ENCODE measurements at regions not wholly inside any gene's neighbourhood (a gene's known extent, or its start where the extent isn't known, plus 50 kb on each side); places are given as distances from the start of the nearest gene placed in this dataset.

DNA sequence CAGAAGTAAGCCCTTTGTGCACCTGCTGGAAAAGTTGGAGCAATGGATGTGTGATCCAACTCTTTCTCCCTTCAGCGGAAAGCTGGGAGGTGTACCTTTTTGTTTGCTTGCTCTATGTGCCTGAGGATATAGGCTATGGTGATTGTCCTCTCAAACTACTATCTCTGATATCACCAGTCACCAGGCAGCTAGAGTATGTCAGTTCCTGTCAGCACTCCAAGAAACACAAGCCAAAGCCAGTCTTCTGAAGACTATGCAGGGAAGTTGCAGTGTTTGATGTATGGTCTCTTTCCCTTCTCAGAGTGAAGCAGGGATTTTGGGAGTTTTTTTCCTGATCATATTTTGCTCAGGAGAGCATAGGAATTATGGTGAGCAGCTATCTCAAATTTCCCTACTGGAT lies 146.4 kb downstream of the PTH2R start:
- DNase-seq, result no peak
- Mint-ChIP-seq H3K4me1 (ENCODE audit: low read depth, unreplicated experiment) (no peaks in the 10 kb centered on the region), H3K27ac (ENCODE audit: unreplicated experiment) (no peak overlapping the region), H3K27me3 (ENCODE audit: unreplicated experiment) (no peaks in the 10 kb centered on the region), H3K36me3 (ENCODE audit: unreplicated experiment) (no peaks in the 10 kb centered on the region), H3K4me3 (ENCODE audit: unreplicated experiment) (no peak overlapping the region), H3K9me3 (ENCODE audit: unreplicated experiment) (no peaks in the 10 kb centered on the region)
- TF ChIP-seq, protein P1, sequence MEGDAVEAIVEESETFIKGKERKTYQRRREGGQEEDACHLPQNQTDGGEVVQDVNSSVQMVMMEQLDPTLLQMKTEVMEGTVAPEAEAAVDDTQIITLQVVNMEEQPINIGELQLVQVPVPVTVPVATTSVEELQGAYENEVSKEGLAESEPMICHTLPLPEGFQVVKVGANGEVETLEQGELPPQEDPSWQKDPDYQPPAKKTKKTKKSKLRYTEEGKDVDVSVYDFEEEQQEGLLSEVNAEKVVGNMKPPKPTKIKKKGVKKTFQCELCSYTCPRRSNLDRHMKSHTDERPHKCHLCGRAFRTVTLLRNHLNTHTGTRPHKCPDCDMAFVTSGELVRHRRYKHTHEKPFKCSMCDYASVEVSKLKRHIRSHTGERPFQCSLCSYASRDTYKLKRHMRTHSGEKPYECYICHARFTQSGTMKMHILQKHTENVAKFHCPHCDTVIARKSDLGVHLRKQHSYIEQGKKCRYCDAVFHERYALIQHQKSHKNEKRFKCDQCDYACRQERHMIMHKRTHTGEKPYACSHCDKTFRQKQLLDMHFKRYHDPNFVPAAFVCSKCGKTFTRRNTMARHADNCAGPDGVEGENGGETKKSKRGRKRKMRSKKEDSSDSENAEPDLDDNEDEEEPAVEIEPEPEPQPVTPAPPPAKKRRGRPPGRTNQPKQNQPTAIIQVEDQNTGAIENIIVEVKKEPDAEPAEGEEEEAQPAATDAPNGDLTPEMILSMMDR (IDR thresholded peaks at IDR 0.05; ENCODE audit: partially characterized antibody, unreplicated experiment), result no peak

DNA sequence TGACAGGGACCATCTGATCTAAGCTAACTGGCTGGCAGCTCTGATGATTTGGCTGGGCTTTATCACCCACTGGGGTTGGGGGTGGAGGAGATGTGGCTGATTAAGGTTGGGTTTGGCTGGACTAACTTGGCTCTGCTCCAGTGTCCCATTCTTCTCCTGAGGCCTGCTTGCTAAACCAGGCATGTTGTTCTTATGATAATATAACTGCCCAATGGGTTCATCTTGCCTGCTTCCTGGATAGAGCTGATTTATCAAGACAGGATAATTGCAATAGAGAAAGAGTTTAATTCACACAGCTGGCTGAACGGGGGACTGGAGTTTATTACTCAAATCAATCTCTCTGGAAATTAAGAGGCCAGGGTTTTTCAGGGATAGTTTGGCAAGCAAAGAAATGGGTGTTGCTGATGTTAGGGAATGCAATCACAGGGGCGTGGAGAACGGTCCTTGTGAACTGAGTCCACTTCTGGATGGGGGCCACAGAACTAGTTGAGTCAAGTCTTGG lies 150.4 kb downstream of the PTH2R start:
- no peak for DNase-seq
- Mint-ChIP-seq H3K27me3 (ENCODE audit: unreplicated experiment) (no peaks in the 10 kb centered on the region), H3K4me3 (ENCODE audit: unreplicated experiment) (no peak overlapping the region), H3K4me1 (ENCODE audit: low read depth, unreplicated experiment) (no peaks in the 10 kb centered on the region), H3K27ac (ENCODE audit: unreplicated experiment) (no peak overlapping the region), H3K9me3 (ENCODE audit: unreplicated experiment) (peaks cover 2% of the 10 kb centered on the region), H3K36me3 (ENCODE audit: unreplicated experiment) (no peaks in the 10 kb centered on the region)
- TF ChIP-seq, protein P1 (IDR thresholded peaks at IDR 0.05; ENCODE audit: partially characterized antibody, unreplicated experiment), result no peak

DNA sequence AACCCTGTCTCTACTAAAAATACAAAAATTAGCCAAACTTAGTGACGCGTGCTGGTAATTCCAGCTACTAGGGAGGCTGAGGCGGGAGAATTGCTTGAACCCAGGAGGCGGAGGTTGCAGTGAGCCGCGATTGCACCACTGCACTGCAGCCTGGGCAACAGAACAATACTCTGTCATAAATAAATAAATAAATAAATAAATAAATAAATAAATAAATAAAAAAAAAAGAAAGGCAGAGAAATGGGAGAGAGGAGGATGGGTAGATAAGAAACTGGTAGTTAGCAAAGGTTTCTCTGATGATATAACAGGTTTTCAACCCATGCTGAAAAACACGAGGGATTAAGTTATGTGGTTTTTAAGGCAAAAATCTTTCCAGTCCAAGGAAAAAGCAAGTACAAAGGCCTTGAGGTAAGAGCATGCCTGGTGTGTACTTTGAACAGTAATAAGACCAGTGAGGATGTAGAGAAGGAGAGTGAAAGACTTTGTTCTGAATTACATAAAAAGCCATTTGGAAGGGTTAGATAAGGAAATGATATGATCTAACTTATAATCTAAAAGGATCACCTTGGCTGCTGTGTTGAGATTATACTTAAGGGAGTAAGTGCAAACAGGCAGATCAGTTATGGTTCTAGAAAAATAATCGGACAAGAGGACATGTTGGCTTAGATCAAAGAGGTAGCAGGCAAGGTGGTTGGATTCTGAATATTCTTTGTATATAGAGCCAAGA lies 159.3 kb downstream of the PTH2R start:
- Mint-ChIP-seq H3K4me3 (ENCODE audit: unreplicated experiment) (no peak overlapping the region), H3K4me1 (ENCODE audit: low read depth, unreplicated experiment) (no peaks in the 10 kb centered on the region), H3K36me3 (ENCODE audit: unreplicated experiment) (peaks cover 6% of the 10 kb centered on the region), H3K27ac (ENCODE audit: unreplicated experiment) (no peak overlapping the region), H3K9me3 (ENCODE audit: unreplicated experiment) (peaks cover 2% of the 10 kb centered on the region), H3K27me3 (ENCODE audit: unreplicated experiment) (no peaks in the 10 kb centered on the region)
- DNase-seq, result no peak
- TF ChIP-seq, protein P1 (IDR thresholded peaks at IDR 0.05; ENCODE audit: partially characterized antibody, unreplicated experiment), result no peak

DNA sequence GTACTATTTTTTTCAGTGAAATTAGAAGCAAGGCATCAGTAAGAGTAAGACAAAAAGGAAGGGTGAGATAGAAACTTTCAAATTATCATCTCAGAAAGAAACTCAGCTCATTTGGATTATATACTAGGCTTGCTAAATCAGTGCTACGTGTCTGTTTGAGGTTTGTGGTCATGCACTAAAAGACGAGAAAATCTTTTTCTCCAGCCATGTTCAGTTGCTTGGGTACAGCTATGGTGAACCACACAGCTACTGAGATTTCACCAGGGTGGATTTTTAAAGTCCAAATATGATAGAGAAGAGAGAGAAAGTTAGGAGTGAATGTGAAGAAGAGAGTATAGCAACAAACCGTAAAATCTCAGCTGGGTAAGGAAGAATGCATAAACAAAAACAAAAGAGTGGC lies 161.6 kb downstream of the PTH2R start:
- no peaks in the 10 kb centered on the region for H3K4me1 Mint-ChIP-seq (ENCODE audit: low read depth, unreplicated experiment)
- TF ChIP-seq, protein P1 (IDR thresholded peaks at IDR 0.05; ENCODE audit: partially characterized antibody, unreplicated experiment), result no peak
- H3K9me3 Mint-ChIP-seq (ENCODE audit: unreplicated experiment), result no peaks in the 10 kb centered on the region
- H3K27ac Mint-ChIP-seq (ENCODE audit: unreplicated experiment), result no peak overlapping the region
- no peak for DNase-seq
- H3K4me3 Mint-ChIP-seq (ENCODE audit: unreplicated experiment), result no peak overlapping the region
- H3K27me3 Mint-ChIP-seq (ENCODE audit: unreplicated experiment), result no peaks in the 10 kb centered on the region
- H3K36me3 Mint-ChIP-seq (ENCODE audit: unreplicated experiment), result peaks cover 6% of the 10 kb centered on the region

DNA sequence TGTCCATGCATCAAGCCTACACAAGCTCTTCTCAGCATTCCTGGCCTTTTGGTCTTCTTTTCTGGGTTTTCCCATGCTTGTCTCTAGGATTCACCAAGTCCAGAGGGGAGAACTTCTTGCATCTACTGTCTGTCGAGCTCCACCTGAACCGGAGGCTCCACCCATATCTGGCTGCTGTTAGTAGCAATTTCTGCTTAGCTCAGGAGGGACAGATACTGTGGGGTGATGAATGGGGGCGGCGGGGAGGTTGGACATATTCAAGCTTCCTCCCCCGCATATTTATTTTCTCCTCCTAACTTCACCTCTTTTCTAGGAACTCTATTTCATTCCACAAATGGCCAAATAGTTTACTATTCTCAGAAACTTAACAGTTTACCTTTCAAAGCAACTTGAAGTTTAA lies 163.5 kb downstream of the PTH2R start:
- H3K27ac Mint-ChIP-seq (ENCODE audit: unreplicated experiment), result no peak overlapping the region
- no peaks in the 10 kb centered on the region for H3K36me3 Mint-ChIP-seq (ENCODE audit: unreplicated experiment)
- no peaks in the 10 kb centered on the region for H3K27me3 Mint-ChIP-seq (ENCODE audit: unreplicated experiment)
- no peaks in the 10 kb centered on the region for H3K4me1 Mint-ChIP-seq (ENCODE audit: low read depth, unreplicated experiment)
- H3K9me3 Mint-ChIP-seq (ENCODE audit: unreplicated experiment), result no peaks in the 10 kb centered on the region
- TF ChIP-seq, protein P1 (IDR thresholded peaks at IDR 0.05; ENCODE audit: partially characterized antibody, unreplicated experiment), result no peak
- H3K4me3 Mint-ChIP-seq (ENCODE audit: unreplicated experiment), result no peak overlapping the region
- DNase-seq, result no peak
